ENCODE measurements at regions not wholly inside any gene's neighbourhood (a gene's known extent, or its start where the extent isn't known, plus 50 kb on each side); places are given as distances from the start of the nearest gene placed in this dataset.

DNA sequence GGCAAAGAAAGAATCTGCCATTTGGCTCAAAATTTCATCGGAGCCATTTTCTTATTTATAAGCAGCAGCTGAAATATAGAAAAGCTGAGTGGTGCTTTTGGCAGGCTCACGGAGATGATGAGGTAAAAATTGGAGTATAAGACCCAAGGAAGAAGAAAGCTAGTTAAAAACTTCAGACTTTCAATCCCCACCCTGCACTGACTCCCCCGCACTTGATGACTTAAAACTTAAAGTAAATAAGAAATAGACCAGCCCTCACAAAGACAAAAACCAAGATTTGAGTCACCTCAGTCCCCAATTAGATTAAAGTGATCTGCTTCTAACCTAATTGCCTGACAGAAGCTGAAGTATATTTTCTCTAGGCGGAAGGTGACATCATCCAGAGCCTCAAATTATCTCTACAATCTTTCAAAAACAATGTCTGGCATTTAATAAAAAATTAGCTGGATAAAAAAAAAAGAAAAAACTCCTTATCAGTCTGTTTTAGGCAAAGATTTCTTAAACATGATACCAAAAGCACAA, 124.0 kb upstream of the PJA2 start:
- no peak for TF ChIP-seq CTCF (IDR thresholded peaks at IDR 0.05; ENCODE audit: insufficient read depth, missing control alignments)
- FAIRE-seq (no peak), DNase-seq (ENCODE audit: insufficient read length, low spot score) (no peak)

GRCh38 chr5:109532773-109533364, 123.1 kb upstream of the PJA2 start:
- no peak for TF ChIP-seq CTCF (IDR thresholded peaks at IDR 0.05; ENCODE audit: insufficient read depth, missing control alignments)
- FAIRE-seq, result no peak
- DNase-seq (ENCODE audit: insufficient read length, low spot score), result no peak

GRCh38 chr5:109531262-109531661, 121.5 kb upstream of the PJA2 start:
- TF ChIP-seq CTCF (IDR thresholded peaks at IDR 0.05; ENCODE audit: insufficient read depth, missing control alignments), result no peak
- DNase-seq (ENCODE audit: insufficient read length, low spot score), result no peak
- no peak for FAIRE-seq

- TF ChIP-seq CTCF (IDR thresholded peaks at IDR 0.05; ENCODE audit: insufficient read depth, missing control alignments), result no peak
- FAIRE-seq (no peak), DNase-seq (ENCODE audit: insufficient read length, low spot score) (no peak)
Observed at GRCh38 chr5:109529987-109530386, 120.2 kb upstream of the PJA2 start.

- TF ChIP-seq CTCF (IDR thresholded peaks at IDR 0.05; ENCODE audit: insufficient read depth, missing control alignments), result no peak
- DNase-seq (ENCODE audit: insufficient read length, low spot score) (no peak), FAIRE-seq (no peak)
Observed at GRCh38 chr5:109529520-109529919, 119.7 kb upstream of the PJA2 start.

- no peak for TF ChIP-seq CTCF (IDR thresholded peaks at IDR 0.05; ENCODE audit: insufficient read depth, missing control alignments)
- FAIRE-seq (no peak), DNase-seq (ENCODE audit: insufficient read length, low spot score) (no peak)
Observed at GRCh38 chr5:109524555-109524954, 114.8 kb upstream of the PJA2 start.

DNA sequence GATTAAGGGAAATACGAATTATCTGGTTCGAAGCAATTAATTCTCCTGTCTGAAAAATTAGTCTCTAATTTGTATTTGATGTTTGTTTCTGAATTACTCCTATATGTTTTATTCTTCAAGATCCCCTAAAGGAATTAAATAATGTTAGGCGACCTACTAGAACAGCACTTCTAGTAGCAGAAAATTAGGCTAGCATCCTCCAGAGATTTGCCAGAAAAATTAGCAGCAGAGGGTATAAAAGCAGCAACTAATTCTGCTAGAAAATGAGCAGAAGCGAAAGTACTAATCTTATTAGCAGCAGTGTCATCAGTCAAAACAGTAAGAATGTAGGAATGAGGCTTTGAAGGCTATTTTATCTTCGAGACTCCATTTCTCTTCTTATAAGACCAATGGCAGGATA, 114.3 kb upstream of the PJA2 start:
- DNase-seq (ENCODE audit: insufficient read length, low spot score) (no peak), FAIRE-seq (no peak)
- no peak for TF ChIP-seq CTCF (IDR thresholded peaks at IDR 0.05; ENCODE audit: insufficient read depth, missing control alignments)

All from D721Med (cell line).